GM19397 (cell line): ENCODE measurements at regions not wholly inside any gene's neighbourhood (a gene's known extent, or its start where the extent isn't known, plus 50 kb on each side); places are given as distances from the start of the nearest gene placed in this dataset.

Experiments
- ATAC-seq: cut with Tn5 transposase; IDR thresholded peaks from one replicate; pipeline ENCODE4 v1.9.1; 2021; ENCODE audit warnings: mild to moderate bottlenecking, moderate library complexity; ENCODE audit not compliant: unreplicated experiment

GRCh38 chr18:22667156-22667555 lies 249.4 kb upstream of the CTAGE1 start:
- no peak for ATAC-seq

- ATAC-seq = no peak
Observed at GRCh38 chr18:22667616-22668422, 250.1 kb upstream of the CTAGE1 start.

GRCh38 chr18:22668496-22668895 lies 250.8 kb upstream of the CTAGE1 start:
- ATAC-seq = no peak

GRCh38 chr18:22670914-22671313 lies 253.2 kb upstream of the CTAGE1 start:
- no peak for ATAC-seq

- ATAC-seq = no peak
Observed at GRCh38 chr18:22673182-22673862, 255.6 kb upstream of the CTAGE1 start.

DNA sequence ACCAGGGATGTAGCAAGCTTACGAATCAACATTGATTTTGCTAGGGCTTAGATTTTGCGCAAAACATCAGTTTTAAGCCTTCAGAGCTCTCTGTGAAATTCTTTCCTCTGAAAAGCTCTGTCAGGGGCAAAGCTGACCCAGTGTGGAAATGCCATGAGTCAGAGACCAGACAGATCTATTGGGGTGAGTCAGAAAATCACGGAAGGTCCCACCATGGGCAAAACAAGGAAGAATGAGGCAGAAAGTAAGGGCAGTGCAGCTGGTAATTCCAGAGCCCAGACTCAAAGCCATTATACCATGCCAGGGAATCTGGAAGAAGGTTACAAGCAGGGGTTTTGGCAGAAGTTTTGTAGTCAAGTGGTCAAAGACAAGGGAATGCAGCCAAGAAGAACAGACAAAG lies 256.6 kb upstream of the CTAGE1 start:
- no peak for ATAC-seq

GRCh38 chr18:22675006-22675405 lies 257.3 kb upstream of the CTAGE1 start:
- ATAC-seq = no peak

DNA sequence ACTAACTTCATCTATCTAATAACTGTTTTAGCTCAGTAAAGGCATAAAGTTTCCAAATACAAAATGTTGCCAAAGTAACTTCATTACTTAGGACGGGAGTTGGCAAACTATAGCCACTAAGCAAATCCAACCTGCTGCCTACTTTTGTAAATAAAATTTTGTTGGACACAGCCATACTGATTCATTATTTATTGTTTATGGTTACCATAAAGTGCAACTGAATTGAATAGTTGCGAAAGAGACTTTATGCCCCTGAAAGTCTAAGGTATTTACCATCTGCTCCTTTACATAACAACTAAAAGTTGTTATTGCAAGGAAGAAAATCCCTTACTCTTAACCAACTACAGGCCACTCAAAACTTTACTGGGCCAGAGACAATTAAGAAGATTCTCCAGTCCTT lies 256.7 kb upstream of the RBBP8 start:
- ATAC-seq = no peak

DNA sequence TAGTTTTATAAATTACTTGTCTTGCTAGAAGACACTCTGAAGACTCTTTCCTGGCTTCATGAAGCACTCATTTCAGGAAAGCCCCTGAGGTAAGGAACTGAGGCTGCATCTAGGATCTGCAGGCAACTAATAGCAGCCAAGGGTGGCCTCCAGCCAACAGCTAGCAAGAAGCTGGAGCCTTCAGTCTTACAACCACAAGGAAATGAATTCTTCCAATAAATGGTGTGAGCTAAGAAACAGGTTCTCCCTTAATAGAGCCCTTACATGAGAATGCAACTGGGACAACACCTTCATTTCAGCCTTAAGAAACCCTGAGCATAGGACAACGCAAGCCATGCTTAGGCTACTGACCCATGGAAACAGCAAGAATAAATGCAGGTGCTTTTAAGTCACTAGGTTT lies 254.6 kb upstream of the RBBP8 start:
- ATAC-seq = no peak

GRCh38 chr18:22680944-22681343 lies 252.2 kb upstream of the RBBP8 start:
- no peak for ATAC-seq

GRCh38 chr18:22681908-22682307 lies 251.2 kb upstream of the RBBP8 start:
- no peak for ATAC-seq

DNA sequence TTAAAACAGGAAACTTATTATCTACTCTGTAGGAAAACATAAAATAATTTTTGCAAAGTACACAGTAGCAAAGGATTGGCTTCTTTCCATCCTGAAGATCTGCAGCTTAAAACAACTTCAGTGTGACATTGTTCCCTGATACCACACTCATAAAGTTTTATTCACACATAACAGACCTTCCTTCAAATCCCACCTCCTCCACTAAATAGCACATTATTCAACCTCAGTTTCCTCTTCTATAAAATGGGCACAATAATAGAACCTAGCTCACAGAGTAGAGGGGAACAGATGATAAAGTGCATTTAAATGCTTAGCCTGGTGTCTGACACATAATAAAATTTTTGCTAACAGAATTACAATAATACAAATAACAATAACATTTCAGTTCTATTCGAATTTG lies 250.4 kb upstream of the RBBP8 start:
- ATAC-seq = no peak

- no peak for ATAC-seq
Observed at GRCh38 chr18:22683196-22683676, 249.9 kb upstream of the RBBP8 start.

DNA sequence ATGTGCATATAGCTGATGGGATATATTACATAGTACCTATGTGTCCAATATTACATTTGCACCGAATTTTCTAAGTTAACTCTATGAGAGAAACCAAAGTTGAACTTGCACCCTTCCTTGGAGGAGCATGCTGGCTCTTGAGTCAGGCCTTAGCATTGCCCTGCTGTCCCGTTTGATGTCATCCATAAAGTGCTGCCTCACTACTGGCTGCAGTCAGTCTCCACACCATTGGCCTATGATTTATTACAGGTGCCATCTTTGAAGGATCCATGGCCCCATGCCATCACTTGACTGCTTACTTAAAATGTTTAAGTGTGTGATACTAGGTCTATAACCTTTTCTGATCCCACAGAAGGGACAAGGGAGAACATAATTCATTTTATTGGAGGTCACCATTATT lies 249.3 kb upstream of the RBBP8 start:
- no peak for ATAC-seq

- ATAC-seq = no peak
Observed at GRCh38 chr18:22684268-22684667, 248.9 kb upstream of the RBBP8 start.

DNA sequence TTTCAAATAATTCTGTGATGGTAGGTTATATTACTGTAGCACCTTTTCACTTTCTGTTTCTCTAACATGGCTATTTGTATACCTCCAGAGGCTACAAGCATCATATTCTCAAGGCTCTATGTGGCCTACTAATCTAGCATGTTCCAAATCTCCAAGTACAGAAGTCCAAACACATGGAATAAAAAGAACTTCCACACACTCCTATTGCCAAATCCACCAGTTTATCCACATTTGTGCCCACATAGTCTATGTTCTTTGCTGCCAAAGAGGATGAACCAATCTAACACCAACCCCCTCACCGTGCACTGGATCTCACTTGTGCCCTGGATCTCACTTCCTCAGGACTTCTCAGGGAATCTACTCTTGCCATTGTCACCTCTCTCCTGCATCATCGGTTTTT lies 247.3 kb upstream of the RBBP8 start:
- no peak for ATAC-seq

DNA sequence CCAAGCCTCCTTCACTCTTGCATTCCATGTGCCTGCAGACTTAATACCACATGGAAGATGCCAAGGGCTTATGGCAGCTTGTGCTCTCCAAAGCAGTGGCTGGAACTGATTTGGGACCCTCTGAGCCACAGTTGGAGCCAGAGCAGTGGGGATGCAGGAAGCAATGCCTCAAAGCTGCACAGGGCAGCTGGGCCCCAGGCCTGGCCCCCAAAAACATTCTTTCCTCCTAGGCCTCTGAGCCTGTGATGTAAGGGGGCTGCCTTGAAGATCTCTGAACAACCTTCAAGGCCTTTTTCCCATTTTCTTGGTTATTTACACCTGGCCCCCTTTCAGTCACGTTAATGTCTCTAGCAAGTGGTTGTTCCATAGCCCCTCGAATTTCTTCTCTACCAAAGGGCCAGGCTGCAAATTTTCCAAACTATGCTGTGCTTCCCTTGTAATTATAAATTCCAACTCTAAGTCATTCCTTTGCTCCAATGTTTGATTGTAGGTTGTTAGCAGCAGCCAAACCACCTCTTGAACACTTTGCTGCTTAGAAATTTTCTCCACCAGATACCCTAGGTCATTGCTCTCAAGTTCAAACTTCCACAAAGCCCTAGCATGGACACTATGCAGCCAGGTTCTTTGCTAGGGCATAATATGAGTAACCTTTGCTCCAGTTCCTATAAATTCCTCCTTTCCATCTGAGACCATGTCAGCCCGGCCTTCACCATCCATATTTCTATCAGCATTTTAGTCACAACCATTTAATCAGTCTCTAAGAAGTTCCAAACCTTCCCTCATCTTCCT lies 245.0 kb upstream of the RBBP8 start:
- ATAC-seq = no peak

GRCh38 chr18:22688877-22689496 lies 244.1 kb upstream of the RBBP8 start:
- ATAC-seq = no peak

- no peak for ATAC-seq
Observed at GRCh38 chr18:22689712-22690111, 243.4 kb upstream of the RBBP8 start.

DNA sequence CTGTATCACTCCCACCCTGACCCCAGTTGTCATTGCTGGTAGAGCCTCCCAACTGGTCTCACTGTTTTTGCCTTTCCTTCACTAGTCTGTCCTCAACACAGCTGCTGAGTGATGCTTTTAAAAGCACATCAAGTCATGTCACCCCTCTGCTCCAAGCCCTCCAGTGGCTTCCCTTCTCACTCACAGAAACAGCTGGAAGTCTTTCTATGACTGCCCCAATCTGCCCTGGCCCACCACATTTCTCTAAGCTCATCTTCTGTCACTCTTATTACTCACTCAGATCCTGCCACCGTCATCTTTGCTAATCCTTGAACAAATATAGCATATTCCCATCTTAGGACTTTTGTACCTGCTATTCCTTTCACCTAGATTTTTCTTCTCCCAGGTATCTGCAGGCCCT lies 242.6 kb upstream of the RBBP8 start:
- no peak for ATAC-seq
